SK-N-MC (cell line): ENCODE measurements at regions not wholly inside any gene's neighbourhood (a gene's known extent, or its start where the extent isn't known, plus 50 kb on each side); places are given as distances from the start of the nearest gene placed in this dataset.
"Not testable (repeated sequence)": the region's sequence is repeated elsewhere in the genome, so short reads cannot be mapped to it uniquely, and the experiment has no call there.

Source experiments
- DNase-seq: peaks from one replicate; pipeline ENCODE4 v3.0.0-alpha.2; 2011; ENCODE audit warnings: low read depth, low spot score
- H3K27ac ChIP-seq: fragments of 200-600 bp; sonication (generic); 2 replicates; pipeline ENCODE4 v1.5.1; 2016; ENCODE audit warnings: mixed run types
- H3K36me3 ChIP-seq: fragments of 200-600 bp; sonication (generic); 2 replicates; pipeline ENCODE4 v1.6.1; 2017; ENCODE audit warnings: antibody characterized with exemption, low read length, mixed read lengths; ENCODE audit not compliant: insufficient read depth
- H3K4me3 ChIP-seq: fragments of 200-600 bp; sonication (generic); 2 replicates; pipeline ENCODE4 v1.5.1; 2016
- H3K9ac ChIP-seq: fragments of 200-600 bp; sonication (generic); 2 replicates; pipeline ENCODE4 v1.8.0; 2017; ENCODE audit warnings: mixed run types, mixed read lengths; ENCODE audit not compliant: insufficient read length
- H3K9me3 ChIP-seq: fragments of 200-600 bp; sonication (generic); 2 replicates; pipeline ENCODE4 v1.6.1; 2017; ENCODE audit warnings: low read depth, mild to moderate bottlenecking, antibody characterized with exemption, low read length, moderate library complexity, mixed read lengths
- EZH2 ChIP-seq: fragments of 200-600 bp; sonication (generic); IDR thresholded peaks from one replicate; pipeline ENCODE4 v1.6.1; 2017; ENCODE audit warnings: antibody characterized with exemption
- FOXP2 ChIP-seq: optimal IDR thresholded peaks from 2 replicates; pipeline ENCODE3; 2011; ENCODE audit warnings: mild to moderate bottlenecking, moderate library complexity; ENCODE audit not compliant: insufficient read depth; ENCODE audit errors: extremely low read length, control extremely low read depth
- POLR2AphosphoS5 ChIP-seq: IDR thresholded peaks from 2 replicates; pipeline ENCODE4 v1.6.1; 2012; ENCODE audit warnings: mild to moderate bottlenecking, low read depth, low read length, borderline replicate concordance

DNA sequence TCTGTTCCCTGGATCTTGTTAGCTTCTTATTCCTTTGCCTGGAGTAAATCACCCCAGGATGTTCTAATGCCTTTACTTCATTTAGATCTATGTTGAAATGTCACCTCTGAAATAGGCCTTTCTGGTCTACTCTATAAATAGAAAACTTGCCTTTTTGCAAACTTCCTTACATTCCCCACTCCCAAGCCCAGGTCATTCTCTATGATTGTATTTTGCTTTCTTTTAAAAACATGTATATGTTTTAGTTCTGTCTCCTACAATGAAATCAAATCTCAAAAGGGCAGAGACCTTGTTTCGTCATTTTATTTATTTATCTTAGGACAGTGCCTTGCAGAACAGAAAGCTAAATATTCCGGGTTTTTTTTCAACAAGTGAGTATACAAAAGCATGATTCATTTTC lies 1657.7 kb upstream of the C9orf72 start:
- no peak for TF ChIP-seq EZH2
- Histone ChIP-seq H3K4me3 (no peak overlapping the region), H3K9me3 (no peaks in the 10 kb centered on the region), H3K9ac (no peak overlapping the region), H3K27ac (no peak overlapping the region), H3K36me3 (no peaks in the 10 kb centered on the region)
- DNase-seq, result no peak

GRCh38 chr9:29233193-29233592 lies 1659.9 kb upstream of the C9orf72 start:
- no peak overlapping the region for H3K9ac ChIP-seq
- DNase-seq, result no peak
- H3K4me3 ChIP-seq, result no peak overlapping the region
- no peak for TF ChIP-seq FOXP2
- no peak for TF ChIP-seq EZH2
- TF ChIP-seq POLR2AphosphoS5, result no peak
- no peak overlapping the region for H3K27ac ChIP-seq
- no peaks in the 10 kb centered on the region for H3K9me3 ChIP-seq
- no peaks in the 10 kb centered on the region for H3K36me3 ChIP-seq

DNA sequence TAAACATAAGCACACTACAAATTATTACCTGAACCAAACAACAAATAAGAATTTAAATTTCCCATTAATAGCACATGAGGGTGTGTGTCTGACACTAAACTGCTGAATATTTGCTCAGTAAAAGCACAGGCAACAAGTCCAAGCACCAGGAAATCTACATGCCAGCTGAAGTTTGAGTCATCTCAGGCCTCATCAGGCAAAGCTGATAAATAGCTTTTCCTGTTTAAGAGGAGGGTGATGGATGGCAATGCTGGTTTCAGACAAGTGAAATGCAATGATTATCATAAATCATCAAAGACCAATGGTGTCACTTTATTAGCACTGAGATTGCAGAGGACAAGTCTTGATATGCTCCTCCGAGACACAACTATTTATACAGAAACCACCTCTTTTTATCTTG lies 1668.0 kb upstream of the C9orf72 start:
- H3K27ac ChIP-seq, result no peak overlapping the region
- no peak for DNase-seq
- TF ChIP-seq FOXP2, result no peak
- TF ChIP-seq EZH2, result no peak
- no peak for TF ChIP-seq POLR2AphosphoS5
- no peak overlapping the region for H3K9ac ChIP-seq
- no peaks in the 10 kb centered on the region for H3K9me3 ChIP-seq
- H3K36me3 ChIP-seq, result no peaks in the 10 kb centered on the region
- H3K4me3 ChIP-seq, result no peak overlapping the region

DNA sequence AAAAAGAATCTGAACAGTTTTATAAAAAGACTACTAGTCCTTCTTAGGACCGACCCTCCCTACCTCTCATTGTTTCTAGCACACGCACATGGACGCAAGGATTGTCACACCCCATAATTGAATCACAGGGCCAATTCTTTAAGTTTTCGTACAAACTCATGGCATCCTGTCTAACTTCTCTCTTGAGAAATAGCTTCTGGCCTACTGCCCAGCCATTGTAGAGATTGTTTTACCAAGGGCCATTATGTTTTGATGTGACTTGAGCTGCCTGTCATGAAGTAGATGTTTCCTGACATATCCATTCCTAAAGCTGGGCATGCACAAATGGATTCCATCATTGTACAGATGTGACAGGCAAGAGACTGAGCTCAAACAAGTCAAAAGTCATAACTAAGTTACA lies 1672.1 kb upstream of the C9orf72 start:
- H3K27ac ChIP-seq, result no peak overlapping the region
- H3K4me3 ChIP-seq, result no peak overlapping the region
- TF ChIP-seq FOXP2, result no peak
- TF ChIP-seq EZH2, result no peak
- DNase-seq, result no peak
- H3K9me3 ChIP-seq, result no peaks in the 10 kb centered on the region
- no peak overlapping the region for H3K9ac ChIP-seq
- no peaks in the 10 kb centered on the region for H3K36me3 ChIP-seq

- H3K9me3 ChIP-seq, H3K36me3 ChIP-seq, H3K9ac ChIP-seq, H3K27ac ChIP-seq, H3K4me3 ChIP-seq, DNase-seq: not testable (repeated sequence)
Observed at GRCh38 chr9:29270400-29270799, 1697.1 kb upstream of the C9orf72 start.

GRCh38 chr9:29282121-29282520 lies 1708.8 kb upstream of the C9orf72 start:
- H3K9me3 ChIP-seq, result no peaks in the 10 kb centered on the region
- H3K4me3 ChIP-seq, result no peak overlapping the region
- H3K27ac ChIP-seq, result no peak overlapping the region
- no peak for DNase-seq
- no peak overlapping the region for H3K9ac ChIP-seq
- TF ChIP-seq FOXP2, result no peak
- TF ChIP-seq EZH2, result no peak
- TF ChIP-seq POLR2AphosphoS5, result no peak
- no peaks in the 10 kb centered on the region for H3K36me3 ChIP-seq

DNA sequence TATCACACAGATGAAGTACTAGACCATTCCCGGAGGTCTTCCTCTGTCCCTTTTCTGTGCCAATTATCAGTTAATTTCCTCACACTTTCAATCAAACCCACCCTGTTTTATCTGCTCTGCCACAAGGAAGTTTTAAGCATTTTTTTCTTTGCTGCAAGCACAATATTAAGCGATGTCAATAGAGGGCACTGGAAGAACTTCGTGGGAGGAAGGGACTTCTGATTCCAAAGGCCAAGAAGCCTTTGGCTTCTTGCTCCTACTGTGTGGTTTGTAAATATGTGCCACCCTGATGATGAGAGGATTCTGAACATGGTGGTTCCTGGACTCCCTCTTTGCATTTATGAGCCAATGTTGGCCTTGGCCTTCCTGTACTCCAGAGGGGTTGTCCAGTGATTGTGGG lies 1712.5 kb upstream of the C9orf72 start:
- no peak overlapping the region for H3K9ac ChIP-seq
- no peak overlapping the region for H3K4me3 ChIP-seq
- no peak for DNase-seq
- H3K9me3 ChIP-seq, result no peaks in the 10 kb centered on the region
- TF ChIP-seq FOXP2, result no peak
- TF ChIP-seq EZH2, result no peak
- no peak for TF ChIP-seq POLR2AphosphoS5
- H3K27ac ChIP-seq, result no peak overlapping the region
- no peaks in the 10 kb centered on the region for H3K36me3 ChIP-seq

DNA sequence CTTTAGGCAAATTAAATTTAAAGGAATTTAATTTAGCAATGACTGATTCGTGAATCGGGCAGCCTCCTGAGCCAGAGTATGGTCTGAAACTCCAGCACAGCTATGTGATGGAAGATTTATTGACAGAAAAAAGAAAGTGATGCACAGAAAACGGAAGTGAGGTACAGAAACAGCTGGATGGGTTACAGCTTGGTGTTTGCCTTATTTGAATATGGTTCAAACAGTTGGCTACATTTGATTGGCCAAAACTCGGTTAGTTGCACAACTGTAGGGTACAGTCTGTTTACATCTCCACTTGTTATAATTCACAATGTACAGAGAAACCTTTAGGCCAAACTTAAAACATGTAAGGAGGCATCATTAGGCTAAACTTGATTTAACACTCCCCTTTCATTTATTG lies 1716.1 kb upstream of the C9orf72 start:
- H3K9ac ChIP-seq, result no peak overlapping the region
- TF ChIP-seq POLR2AphosphoS5, result no peak
- TF ChIP-seq FOXP2, result no peak
- TF ChIP-seq EZH2, result no peak
- no peak overlapping the region for H3K4me3 ChIP-seq

GRCh38 chr9:29290516-29290915 lies 1717.2 kb upstream of the C9orf72 start:
- Histone ChIP-seq H3K4me3 (no peak overlapping the region), H3K9ac (no peak overlapping the region), H3K9me3 (no peaks in the 10 kb centered on the region), H3K27ac (no peak overlapping the region), H3K36me3 (no peaks in the 10 kb centered on the region)
- DNase-seq, result no peak
- TF ChIP-seq POLR2AphosphoS5 (no peak), FOXP2 (no peak), EZH2 (no peak)

More for the DNA sequence above, 1716.1 kb upstream of the C9orf72 start:
- DNase-seq, result no peak
- no peaks in the 10 kb centered on the region for H3K36me3 ChIP-seq
- no peaks in the 10 kb centered on the region for H3K9me3 ChIP-seq
- no peak overlapping the region for H3K27ac ChIP-seq
